Left ventricle myocardium inferior (tissue), 1 donor: ENCODE measurements at regions not wholly inside any gene's neighbourhood (a gene's known extent, or its start where the extent isn't known, plus 50 kb on each side); places are given as distances from the start of the nearest gene placed in this dataset.
"Not testable (repeated sequence)": the region's sequence is repeated elsewhere in the genome, so short reads cannot be mapped to it uniquely, and the experiment has no call there.

ENCODE experiments used
- DNase-seq: peaks from one replicate; pipeline ENCODE4 v3.0.0-alpha.2; 2020
- H3K27ac ChIP-seq: fragments of 200-600 bp; replicated peaks from 2 replicates; pipeline ENCODE4 v1.8.0; 2021
- H3K27me3 ChIP-seq: fragments of 200-600 bp; 2 replicates; pipeline ENCODE4 v1.8.0; 2021; ENCODE audit warnings: low read depth
- H3K36me3 ChIP-seq: fragments of 200-600 bp; 2 replicates; pipeline ENCODE4 v1.8.0; 2021
- H3K4me1 ChIP-seq: fragments of 200-600 bp; 2 replicates; pipeline ENCODE4 v1.8.0; 2021
- H3K4me3 ChIP-seq: fragments of 200-600 bp; 2 replicates; pipeline ENCODE4 v1.8.0; 2021; ENCODE audit warnings: mild to moderate bottlenecking, moderate library complexity
- H3K9me3 ChIP-seq: fragments of 200-600 bp; replicated peaks from 2 replicates; pipeline ENCODE4 v1.8.0; 2021
- intact Hi-C: fragments of 100-400 bp; cut with micrococcal nuclease; formaldehyde crosslinking; loops from one replicate; pipeline ENCODE4 v1.11.0; 2022
- TF ChIP-seq, protein P1 (sequence below): fragments of 200-600 bp; IDR thresholded peaks from 2 replicates; pipeline ENCODE4 v1.8.0; 2021; ENCODE audit warnings: antibody characterized with exemption, mild to moderate bottlenecking, borderline replicate concordance
- donor health status: DM: no; HTN: yes; CAD: no; lungs with severe emphysema.

- H3K4me1 ChIP-seq: no peaks in the 10 kb centered on the region
- H3K4me3 ChIP-seq: no peak overlapping the region
- H3K36me3 ChIP-seq: no peaks in the 10 kb centered on the region
- no peak overlapping the region for H3K27ac ChIP-seq
- DNase-seq: no peak
- TF ChIP-seq, protein P1, sequence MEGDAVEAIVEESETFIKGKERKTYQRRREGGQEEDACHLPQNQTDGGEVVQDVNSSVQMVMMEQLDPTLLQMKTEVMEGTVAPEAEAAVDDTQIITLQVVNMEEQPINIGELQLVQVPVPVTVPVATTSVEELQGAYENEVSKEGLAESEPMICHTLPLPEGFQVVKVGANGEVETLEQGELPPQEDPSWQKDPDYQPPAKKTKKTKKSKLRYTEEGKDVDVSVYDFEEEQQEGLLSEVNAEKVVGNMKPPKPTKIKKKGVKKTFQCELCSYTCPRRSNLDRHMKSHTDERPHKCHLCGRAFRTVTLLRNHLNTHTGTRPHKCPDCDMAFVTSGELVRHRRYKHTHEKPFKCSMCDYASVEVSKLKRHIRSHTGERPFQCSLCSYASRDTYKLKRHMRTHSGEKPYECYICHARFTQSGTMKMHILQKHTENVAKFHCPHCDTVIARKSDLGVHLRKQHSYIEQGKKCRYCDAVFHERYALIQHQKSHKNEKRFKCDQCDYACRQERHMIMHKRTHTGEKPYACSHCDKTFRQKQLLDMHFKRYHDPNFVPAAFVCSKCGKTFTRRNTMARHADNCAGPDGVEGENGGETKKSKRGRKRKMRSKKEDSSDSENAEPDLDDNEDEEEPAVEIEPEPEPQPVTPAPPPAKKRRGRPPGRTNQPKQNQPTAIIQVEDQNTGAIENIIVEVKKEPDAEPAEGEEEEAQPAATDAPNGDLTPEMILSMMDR: no peak
- intact Hi-C loops: no loop called here
- peaks cover 5% of the 10 kb centered on the region for H3K9me3 ChIP-seq
- H3K27me3 ChIP-seq: no peaks in the 10 kb centered on the region
Observed at GRCh38 chr1:215399787-215400186, 167.3 kb upstream of the KCTD3 start.

- TF ChIP-seq, protein P1: no peak
- Histone ChIP-seq H3K27ac (no peak overlapping the region), H3K9me3 (no peaks in the 10 kb centered on the region), H3K36me3 (no peaks in the 10 kb centered on the region), H3K4me3 (no peak overlapping the region), H3K27me3 (no peaks in the 10 kb centered on the region), H3K4me1 (no peaks in the 10 kb centered on the region)
- intact Hi-C loops: no loop called here
- DNase-seq: no peak
Observed at GRCh38 chr1:215400741-215401140, 166.4 kb upstream of the KCTD3 start.

GRCh38 chr1:215402147-215402546, 165.0 kb upstream of the KCTD3 start:
- Histone ChIP-seq H3K27me3 (no peaks in the 10 kb centered on the region), H3K9me3 (no peaks in the 10 kb centered on the region), H3K27ac (no peak overlapping the region), H3K4me3 (no peak overlapping the region), H3K36me3 (no peaks in the 10 kb centered on the region), H3K4me1 (peaks cover 5% of the 10 kb centered on the region)
- intact Hi-C loops: no loop called here
- DNase-seq: no peak
- TF ChIP-seq, protein P1: no peak

GRCh38 chr1:215405211-215405610, 161.9 kb upstream of the KCTD3 start:
- TF ChIP-seq, protein P1: no peak
- Histone ChIP-seq H3K27ac (peak overlapping the region; percentile 37), H3K36me3 (no peaks in the 10 kb centered on the region), H3K9me3 (no peaks in the 10 kb centered on the region), H3K27me3 (no peaks in the 10 kb centered on the region), H3K4me1 (peaks cover 5% of the 10 kb centered on the region), H3K4me3 (no peak overlapping the region)
- intact Hi-C loops: no loop called here
- no peak for DNase-seq

DNA sequence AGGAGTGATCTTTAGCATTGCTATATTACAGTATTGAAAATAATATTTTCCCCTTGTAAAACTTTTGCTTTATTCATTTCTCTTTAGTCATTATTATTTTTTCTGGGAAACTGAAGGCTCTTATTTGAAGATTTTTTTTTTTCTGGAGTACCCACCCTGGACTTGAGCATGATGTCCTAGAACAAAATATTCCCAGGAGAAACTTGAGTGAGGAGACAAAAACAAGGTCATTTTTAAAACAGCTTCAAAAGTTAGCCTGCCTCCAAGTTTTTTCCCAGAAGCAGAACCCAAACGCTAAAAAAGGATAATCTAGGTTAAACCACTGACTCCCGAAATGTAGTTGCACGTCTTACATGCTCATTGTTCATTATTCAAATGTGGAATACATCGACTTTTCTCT, 160.2 kb upstream of the KCTD3 start:
- H3K4me1 ChIP-seq: peaks cover 5% of the 10 kb centered on the region
- DNase-seq: no peak
- no peak overlapping the region for H3K4me3 ChIP-seq
- intact Hi-C loops: no loop called here
- TF ChIP-seq, protein P1: no peak
- H3K27ac ChIP-seq: peak overlapping the region; percentile 56
- no peaks in the 10 kb centered on the region for H3K9me3 ChIP-seq
- no peaks in the 10 kb centered on the region for H3K27me3 ChIP-seq
- no peaks in the 10 kb centered on the region for H3K36me3 ChIP-seq

DNA sequence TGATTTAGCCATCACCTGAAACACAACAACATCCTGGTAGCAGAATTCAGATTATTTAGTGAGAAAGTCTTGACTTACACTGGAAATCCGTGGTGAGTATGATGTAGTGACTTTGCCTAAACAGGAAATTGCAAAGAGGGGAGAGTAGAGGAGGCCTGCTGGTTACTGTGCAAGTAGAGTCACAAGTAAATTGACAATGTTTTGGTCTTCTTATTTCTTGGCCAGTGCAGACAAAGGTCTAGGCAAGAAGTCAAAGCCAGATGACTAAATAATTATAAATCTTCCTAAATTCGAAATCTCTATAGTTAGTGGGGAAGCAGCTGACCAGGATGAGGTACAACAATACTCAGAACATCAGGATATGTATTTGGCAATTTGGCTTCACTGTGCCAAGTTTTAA, 159.5 kb upstream of the KCTD3 start:
- Histone ChIP-seq H3K4me1 (peaks cover 5% of the 10 kb centered on the region), H3K27me3 (no peaks in the 10 kb centered on the region), H3K9me3 (no peaks in the 10 kb centered on the region), H3K4me3 (no peak overlapping the region), H3K27ac (peak overlapping the region; percentile 56), H3K36me3 (no peaks in the 10 kb centered on the region)
- intact Hi-C loops: no loop called here
- no peak for DNase-seq
- TF ChIP-seq, protein P1: no peak

- H3K36me3 ChIP-seq, H3K27ac ChIP-seq, DNase-seq, H3K4me1 ChIP-seq, H3K9me3 ChIP-seq, intact Hi-C loops, H3K4me3 ChIP-seq, H3K27me3 ChIP-seq: not testable (repeated sequence)
Observed at GRCh38 chr1:215409546-215409945, 157.6 kb upstream of the KCTD3 start.

- H3K36me3 ChIP-seq, DNase-seq, intact Hi-C loops: not testable (repeated sequence)
Observed at GRCh38 chr1:215415521-215415920, 151.6 kb upstream of the KCTD3 start.

More at GRCh38 chr1:215415521-215415920, 151.6 kb upstream of the KCTD3 start:
- H3K4me3 ChIP-seq, H3K4me1 ChIP-seq, H3K9me3 ChIP-seq, H3K27me3 ChIP-seq, H3K27ac ChIP-seq: not testable (repeated sequence)
